PC-3 (cell line): ENCODE measurements at regions not wholly inside any gene's neighbourhood (a gene's known extent, or its start where the extent isn't known, plus 50 kb on each side); places are given as distances from the start of the nearest gene placed in this dataset.

ENCODE experiments used
- EZH2phosphoT487 ChIP-seq: fragments of 300-600 bp; sonication (generic); IDR thresholded peaks from 2 replicates; pipeline ENCODE4 v1.6.1; 2018; ENCODE audit warnings: mild to moderate bottlenecking, antibody characterized with exemption, low read length, borderline replicate concordance
- TF ChIP-seq, protein P1 (sequence below): fragments of 300-600 bp; sonication (generic); conservative IDR thresholded peaks from 2 replicates; pipeline ENCODE4 v1.5.1; 2017; ENCODE audit warnings: antibody characterized with exemption, low read depth, mild to moderate bottlenecking, low read length

DNA sequence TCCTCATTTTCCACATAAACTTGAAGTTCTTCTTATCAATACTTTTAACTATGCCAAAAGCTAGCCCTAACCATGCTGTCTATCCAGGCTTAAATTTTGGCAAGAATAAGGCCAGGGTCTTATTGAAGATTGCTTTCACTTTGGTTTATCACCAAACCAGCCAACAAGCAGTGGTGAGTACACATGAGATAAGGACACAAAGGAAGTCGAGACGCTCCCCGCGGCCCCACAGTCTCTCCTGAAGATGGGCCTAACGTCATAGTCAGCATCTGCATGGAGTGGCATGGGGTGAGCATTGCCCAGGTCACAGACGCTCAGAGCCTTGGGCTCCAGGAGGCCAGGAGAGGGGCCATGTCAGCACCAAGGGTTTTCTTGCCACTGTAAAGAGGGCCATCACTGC is 80.3 kb downstream of the ATPSCKMT start:
- TF ChIP-seq, protein P1, sequence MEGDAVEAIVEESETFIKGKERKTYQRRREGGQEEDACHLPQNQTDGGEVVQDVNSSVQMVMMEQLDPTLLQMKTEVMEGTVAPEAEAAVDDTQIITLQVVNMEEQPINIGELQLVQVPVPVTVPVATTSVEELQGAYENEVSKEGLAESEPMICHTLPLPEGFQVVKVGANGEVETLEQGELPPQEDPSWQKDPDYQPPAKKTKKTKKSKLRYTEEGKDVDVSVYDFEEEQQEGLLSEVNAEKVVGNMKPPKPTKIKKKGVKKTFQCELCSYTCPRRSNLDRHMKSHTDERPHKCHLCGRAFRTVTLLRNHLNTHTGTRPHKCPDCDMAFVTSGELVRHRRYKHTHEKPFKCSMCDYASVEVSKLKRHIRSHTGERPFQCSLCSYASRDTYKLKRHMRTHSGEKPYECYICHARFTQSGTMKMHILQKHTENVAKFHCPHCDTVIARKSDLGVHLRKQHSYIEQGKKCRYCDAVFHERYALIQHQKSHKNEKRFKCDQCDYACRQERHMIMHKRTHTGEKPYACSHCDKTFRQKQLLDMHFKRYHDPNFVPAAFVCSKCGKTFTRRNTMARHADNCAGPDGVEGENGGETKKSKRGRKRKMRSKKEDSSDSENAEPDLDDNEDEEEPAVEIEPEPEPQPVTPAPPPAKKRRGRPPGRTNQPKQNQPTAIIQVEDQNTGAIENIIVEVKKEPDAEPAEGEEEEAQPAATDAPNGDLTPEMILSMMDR = no peak
- no peak for TF ChIP-seq EZH2phosphoT487
